HFF-Myc (cell line): ENCODE measurements at regions not wholly inside any gene's neighbourhood (a gene's known extent, or its start where the extent isn't known, plus 50 kb on each side); places are given as distances from the start of the nearest gene placed in this dataset.
A peak's percentile ranks its signal among the peaks of the same experiment; 100 is the strongest.

Experiments
- DNase-seq: peaks from one replicate; pipeline ENCODE4 v3.0.0-alpha.2; 2011; ENCODE audit warnings: low read depth; ENCODE audit errors: extremely low read depth
- H3K4me3 ChIP-seq: replicated peaks from 2 replicates; pipeline ENCODE4 v1.5.1; 2011; ENCODE audit warnings: low read depth, mild to moderate bottlenecking, control low read depth, low read length
- CTCF ChIP-seq: IDR thresholded peaks from 2 replicates; pipeline ENCODE4 v1.5.1; 2012; ENCODE audit warnings: mild to moderate bottlenecking, low read depth, low read length, control low read depth; ENCODE audit errors: missing control alignments

- no peak overlapping the region for H3K4me3 ChIP-seq
- no peak for DNase-seq
- no peak for TF ChIP-seq CTCF
Measured at GRCh38 chr1:36559061-36559460, 76.3 kb upstream of the CSF3R start.

- no peak overlapping the region for H3K4me3 ChIP-seq
- no peak for DNase-seq
- no peak for TF ChIP-seq CTCF
Measured at GRCh38 chr1:36557041-36558000, 74.6 kb upstream of the CSF3R start.

GRCh38 chr1:36555041-36555440, 72.3 kb upstream of the CSF3R start:
- DNase-seq = no peak
- no peak for TF ChIP-seq CTCF
- H3K4me3 ChIP-seq = no peak overlapping the region

GRCh38 chr1:36554323-36554628, 71.6 kb upstream of the CSF3R start:
- DNase-seq = no peak
- TF ChIP-seq CTCF = no peak
- no peak overlapping the region for H3K4me3 ChIP-seq

- peak; percentile 80 for TF ChIP-seq CTCF
- no peak overlapping the region for H3K4me3 ChIP-seq
- peak; percentile 20 for DNase-seq
Measured at GRCh38 chr1:36553591-36554322, 71.0 kb upstream of the CSF3R start.

- no peak for DNase-seq
- TF ChIP-seq CTCF = peak; percentile 22
- no peak overlapping the region for H3K4me3 ChIP-seq
Measured at GRCh38 chr1:36542962-36543515, 60.3 kb upstream of the CSF3R start.
